ENCODE measurements at regions not wholly inside any gene's neighbourhood (a gene's known extent, or its start where the extent isn't known, plus 50 kb on each side); places are given as distances from the start of the nearest gene placed in this dataset.

- no peak for TF ChIP-seq POLR2AphosphoS5 (IDR thresholded peaks at IDR 0.05)
- intact Hi-C loops (cut with DNase I; ENCODE audit: low total_unique reads): no loop called here
These were observed 166.2 kb upstream of the ASIC2 start for GRCh38 chr17:33459078-33459940.

GRCh38 chr17:33460781-33461450, 167.8 kb upstream of the ASIC2 start:
- TF ChIP-seq POLR2AphosphoS5 (IDR thresholded peaks at IDR 0.05) (no peak), POLR2A (IDR thresholded peaks at IDR 0.05) (no peak), CTCF (IDR thresholded peaks at IDR 0.05) (no peak), EP300 (IDR thresholded peaks at IDR 0.05; ENCODE audit: low read depth) (no peak)
- no peak for DNase-seq
- H3K9me3 ChIP-seq: no peaks in the 10 kb centered on the region
- WGBS, 2 donors (ENCODE audit: low coverage in 1 of 2): 59 to 78% methylated on average over 4 of the region's 4 CpGs
- in situ Hi-C loops (cut with MboI; ENCODE audit: low pct_ligation_motif_present in 1 of 4, low pct_unique_long_range_greater_than_20kb in 1 of 4, low sequenced_read_pairs in 3 of 4): no loop called here
- H3K36me3 ChIP-seq: no peaks in the 10 kb centered on the region
- no peaks in the 10 kb centered on the region for H3K27me3 ChIP-seq
- intact Hi-C loops (cut with DNase I; ENCODE audit: low total_unique reads): no loop called here
- H3K4me3 ChIP-seq: no peak overlapping the region
- peaks cover 0 to 3% (median 0%) of the 10 kb centered on the region in 4 donors for H3K4me1 ChIP-seq
- no peak overlapping the region for H3K27ac ChIP-seq

More at GRCh38 chr17:33459078-33459940, 166.2 kb upstream of the ASIC2 start:
- in situ Hi-C loops (cut with MboI; ENCODE audit: low pct_ligation_motif_present in 1 of 4, low pct_unique_long_range_greater_than_20kb in 1 of 4, low sequenced_read_pairs in 3 of 4): no loop called here
- no peaks in the 10 kb centered on the region for H3K4me1 ChIP-seq
- no peaks in the 10 kb centered on the region for H3K9me3 ChIP-seq
- no peaks in the 10 kb centered on the region for H3K27me3 ChIP-seq
- no peak overlapping the region for H3K27ac ChIP-seq
- H3K36me3 ChIP-seq: no peaks in the 10 kb centered on the region
- H3K4me3 ChIP-seq: no peak overlapping the region
- 49 to 70% methylated on average over 11 to 17 of the region's 17 CpGs for WGBS, 2 donors (ENCODE audit: low coverage in 1 of 2)
- DNase-seq: no peak

DNA sequence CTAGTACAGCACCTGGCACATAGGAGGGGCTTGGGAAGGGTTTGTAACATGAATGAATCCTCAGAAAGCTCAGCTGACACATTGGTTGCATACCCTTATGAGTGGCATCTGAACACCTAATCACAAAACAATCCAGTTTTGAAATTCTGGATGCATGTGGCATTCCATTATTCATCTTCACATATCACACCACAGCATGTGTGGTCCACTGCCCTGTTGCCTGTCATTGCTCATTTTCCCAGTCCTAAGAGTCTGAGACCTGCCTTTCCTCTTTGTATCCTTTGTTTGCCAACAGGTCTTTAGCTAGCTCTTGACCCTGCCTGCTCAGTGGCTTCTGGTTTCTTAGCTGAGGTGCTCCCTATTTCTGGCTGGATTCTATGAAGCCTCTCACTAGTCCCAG, 170.8 kb upstream of the ASIC2 start:
- intact Hi-C loops (cut with DNase I; ENCODE audit: low total_unique reads): no loop called here
- no peak for DNase-seq

GRCh38 chr17:33464669-33465280, 171.7 kb upstream of the ASIC2 start:
- H3K4me3 ChIP-seq: no peak overlapping the region
- H3K4me1 ChIP-seq: peaks cover 0 to 8% (median 0%) of the 10 kb centered on the region in 4 donors
- H3K27me3 ChIP-seq: no peaks in the 10 kb centered on the region
- no peak overlapping the region for H3K27ac ChIP-seq
- H3K36me3 ChIP-seq: no peaks in the 10 kb centered on the region
- in situ Hi-C loops (cut with MboI; ENCODE audit: low pct_ligation_motif_present in 1 of 4, low pct_unique_long_range_greater_than_20kb in 1 of 4, low sequenced_read_pairs in 3 of 4) (no loop called here), intact Hi-C loops (cut with DNase I; ENCODE audit: low total_unique reads) (no loop called here)
- DNase-seq: no peak
- H3K9me3 ChIP-seq: no peaks in the 10 kb centered on the region
- TF ChIP-seq EP300 (IDR thresholded peaks at IDR 0.05; ENCODE audit: low read depth): no peak
- TF ChIP-seq POLR2AphosphoS5 (IDR thresholded peaks at IDR 0.05): no peak
- TF ChIP-seq POLR2A (IDR thresholded peaks at IDR 0.05): no peak
- TF ChIP-seq CTCF (IDR thresholded peaks at IDR 0.05): no peak

More for the DNA sequence above, 170.8 kb upstream of the ASIC2 start:
- TF ChIP-seq POLR2A (IDR thresholded peaks at IDR 0.05) (no peak), EP300 (IDR thresholded peaks at IDR 0.05; ENCODE audit: low read depth) (no peak), CTCF (IDR thresholded peaks at IDR 0.05) (no peak), POLR2AphosphoS5 (IDR thresholded peaks at IDR 0.05) (no peak)
- Histone ChIP-seq H3K4me1 (peaks cover 0 to 3% (median 0%) of the 10 kb centered on the region in 4 donors), H3K9me3 (no peaks in the 10 kb centered on the region), H3K27me3 (no peaks in the 10 kb centered on the region), H3K36me3 (no peaks in the 10 kb centered on the region), H3K4me3 (no peak overlapping the region), H3K27ac (no peak overlapping the region)
- in situ Hi-C loops (cut with MboI; ENCODE audit: low pct_ligation_motif_present in 1 of 4, low pct_unique_long_range_greater_than_20kb in 1 of 4, low sequenced_read_pairs in 3 of 4): no loop called here

All from transverse colon (tissue), 4 donors.